ENCODE measurements at regions not wholly inside any gene's neighbourhood (a gene's known extent, or its start where the extent isn't known, plus 50 kb on each side); places are given as distances from the start of the nearest gene placed in this dataset.
"Not testable (repeated sequence)": the region's sequence is repeated elsewhere in the genome, so short reads cannot be mapped to it uniquely, and the experiment has no call there.

- DNase-seq = no peak
Measured at GRCh38 chr6:90369024-90369519, 72.4 kb upstream of the BACH2 start.

GRCh38 chr6:90368601-90369000 is 72.0 kb upstream of the BACH2 start:
- no peak for DNase-seq

- no peak for DNase-seq
Measured at GRCh38 chr6:90368001-90368400, 71.4 kb upstream of the BACH2 start.

- no peak for DNase-seq
Measured at GRCh38 chr6:90365565-90366219, 69.0 kb upstream of the BACH2 start.

GRCh38 chr6:90365002-90365401 is 68.4 kb upstream of the BACH2 start:
- DNase-seq = no peak

- DNase-seq = no peak
Measured at GRCh38 chr6:90364286-90364685, 67.6 kb upstream of the BACH2 start.

- DNase-seq = no peak
Measured at GRCh38 chr6:90362318-90362717, 65.7 kb upstream of the BACH2 start.

GRCh38 chr6:90361174-90361573 is 64.5 kb upstream of the BACH2 start:
- no peak for DNase-seq

- DNase-seq = not testable (repeated sequence)
Measured at GRCh38 chr6:90358036-90358770, 61.6 kb upstream of the BACH2 start.

- DNase-seq = no peak
Measured at GRCh38 chr6:90356012-90356421, 59.4 kb upstream of the BACH2 start.

GRCh38 chr6:90354961-90355360 is 58.3 kb upstream of the BACH2 start:
- no peak for DNase-seq

- DNase-seq = no peak
Measured at GRCh38 chr6:90351696-90352095, 55.1 kb upstream of the BACH2 start.

- no peak for DNase-seq
Measured at GRCh38 chr6:90350689-90351554, 54.3 kb upstream of the BACH2 start.

- no peak for DNase-seq
Measured at GRCh38 chr6:90347411-90347851, 50.8 kb upstream of the BACH2 start.

GRCh38 chr6:90346729-90347128 is 50.1 kb upstream of the BACH2 start:
- no peak for DNase-seq

All from NCI-H1694 treated with DMSO at 0.1 percent for 48 hours (cell line).